Left ventricle myocardium inferior (tissue), 1 donor: ENCODE measurements at regions not wholly inside any gene's neighbourhood (a gene's known extent, or its start where the extent isn't known, plus 50 kb on each side); places are given as distances from the start of the nearest gene placed in this dataset.

Experiments used
- DNase-seq: peaks from one replicate; pipeline ENCODE4 v3.0.0-alpha.2; 2020
- H3K27ac ChIP-seq: fragments of 200-600 bp; replicated peaks from 2 replicates; pipeline ENCODE4 v1.8.0; 2021
- H3K27me3 ChIP-seq: fragments of 200-600 bp; 2 replicates; pipeline ENCODE4 v1.8.0; 2021; ENCODE audit warnings: low read depth
- H3K36me3 ChIP-seq: fragments of 200-600 bp; 2 replicates; pipeline ENCODE4 v1.8.0; 2021
- H3K4me1 ChIP-seq: fragments of 200-600 bp; 2 replicates; pipeline ENCODE4 v1.8.0; 2021
- H3K4me3 ChIP-seq: fragments of 200-600 bp; 2 replicates; pipeline ENCODE4 v1.8.0; 2021; ENCODE audit warnings: mild to moderate bottlenecking, moderate library complexity
- H3K9me3 ChIP-seq: fragments of 200-600 bp; replicated peaks from 2 replicates; pipeline ENCODE4 v1.8.0; 2021
- CTCF ChIP-seq: fragments of 200-600 bp; IDR thresholded peaks from 2 replicates; pipeline ENCODE4 v1.8.0; 2021; ENCODE audit warnings: antibody characterized with exemption, mild to moderate bottlenecking, borderline replicate concordance
- intact Hi-C: fragments of 100-400 bp; cut with micrococcal nuclease; formaldehyde crosslinking; loops from one replicate; pipeline ENCODE4 v1.11.0; 2022
- donor health status: DM: no; HTN: yes; CAD: no; lungs with severe emphysema.

GRCh38 chr5:33316773-33317172 is 124.0 kb upstream of the TARS1 start:
- Histone ChIP-seq H3K27me3 (no peaks in the 10 kb centered on the region), H3K27ac (no peak overlapping the region), H3K9me3 (no peaks in the 10 kb centered on the region), H3K4me3 (no peak overlapping the region), H3K36me3 (no peaks in the 10 kb centered on the region), H3K4me1 (no peaks in the 10 kb centered on the region)
- no peak for DNase-seq
- TF ChIP-seq CTCF, result no peak
- intact Hi-C loops, result no loop called here

GRCh38 chr5:33317271-33317670 is 123.5 kb upstream of the TARS1 start:
- no peak overlapping the region for H3K4me3 ChIP-seq
- intact Hi-C loops, result no loop called here
- no peak for DNase-seq
- no peak for TF ChIP-seq CTCF
- H3K27me3 ChIP-seq, result no peaks in the 10 kb centered on the region
- H3K4me1 ChIP-seq, result no peaks in the 10 kb centered on the region
- no peaks in the 10 kb centered on the region for H3K9me3 ChIP-seq
- H3K27ac ChIP-seq, result no peak overlapping the region
- H3K36me3 ChIP-seq, result no peaks in the 10 kb centered on the region

GRCh38 chr5:33319151-33319550 is 121.6 kb upstream of the TARS1 start:
- no peaks in the 10 kb centered on the region for H3K4me1 ChIP-seq
- DNase-seq, result no peak
- no peaks in the 10 kb centered on the region for H3K36me3 ChIP-seq
- no peaks in the 10 kb centered on the region for H3K27me3 ChIP-seq
- H3K9me3 ChIP-seq, result no peaks in the 10 kb centered on the region
- no peak for TF ChIP-seq CTCF
- H3K4me3 ChIP-seq, result no peak overlapping the region
- peak overlapping the region; percentile 49 for H3K27ac ChIP-seq
- intact Hi-C loops, result no loop called here

- Histone ChIP-seq H3K36me3 (no peaks in the 10 kb centered on the region), H3K4me1 (no peaks in the 10 kb centered on the region), H3K9me3 (no peaks in the 10 kb centered on the region), H3K27ac (peak overlapping the region; percentile 49), H3K4me3 (no peak overlapping the region), H3K27me3 (no peaks in the 10 kb centered on the region)
- intact Hi-C loops, result no loop called here
- no peak for DNase-seq
- TF ChIP-seq CTCF, result no peak
These were observed 120.9 kb upstream of the TARS1 start for GRCh38 chr5:33319841-33320240.

- intact Hi-C loops, result no loop called here
These were observed 119.7 kb upstream of the TARS1 start for GRCh38 chr5:33321026-33321425.

More at GRCh38 chr5:33321026-33321425, 119.7 kb upstream of the TARS1 start:
- Histone ChIP-seq H3K36me3 (no peaks in the 10 kb centered on the region), H3K27me3 (no peaks in the 10 kb centered on the region), H3K4me3 (no peak overlapping the region), H3K9me3 (no peaks in the 10 kb centered on the region), H3K27ac (peak overlapping the region; percentile 59), H3K4me1 (no peaks in the 10 kb centered on the region)
- DNase-seq, result no peak
- TF ChIP-seq CTCF, result no peak
